ENCODE measurements at regions not wholly inside any gene's neighbourhood (a gene's known extent, or its start where the extent isn't known, plus 50 kb on each side); places are given as distances from the start of the nearest gene placed in this dataset.

GRCh38 chr5:82699737-82700136 is 377.5 kb downstream of the TMEM167A start:
- no peak for TF ChIP-seq EZH2 (IDR thresholded peaks at IDR 0.05; ENCODE audit: borderline replicate concordance, low read depth, low read length, poor library complexity, severe bottlenecking)
- TF ChIP-seq CTCF (conservative IDR thresholded peaks at IDR 0.05; ENCODE audit: low read depth, low read length), result no peak

Measured in A673 (cell line).